Testis (tissue), 2 donors: ENCODE measurements at regions not wholly inside any gene's neighbourhood (a gene's known extent, or its start where the extent isn't known, plus 50 kb on each side); places are given as distances from the start of the nearest gene placed in this dataset.

Source experiments
- POLR2A ChIP-seq: fragments of 450-650 bp; IDR thresholded peaks from one replicate; pipeline ENCODE4 v1.6.1; 2017; ENCODE audit warnings: antibody characterized with exemption, mild to moderate bottlenecking, moderate library complexity
- TF ChIP-seq, protein P1 (sequence below), 3 experiments: fragments of 450-650 bp in 2 of 3; fragments of 200-600 bp in 1 of 3; sonication (generic) in 1 of 3; IDR thresholded peaks; one replicate each; pipeline ENCODE4 v1.5.1; 2016 to 2019; ENCODE audit warnings: antibody characterized with exemption in 3 of 3, mild to moderate bottlenecking in 2 of 3, moderate library complexity in 1 of 3

DNA sequence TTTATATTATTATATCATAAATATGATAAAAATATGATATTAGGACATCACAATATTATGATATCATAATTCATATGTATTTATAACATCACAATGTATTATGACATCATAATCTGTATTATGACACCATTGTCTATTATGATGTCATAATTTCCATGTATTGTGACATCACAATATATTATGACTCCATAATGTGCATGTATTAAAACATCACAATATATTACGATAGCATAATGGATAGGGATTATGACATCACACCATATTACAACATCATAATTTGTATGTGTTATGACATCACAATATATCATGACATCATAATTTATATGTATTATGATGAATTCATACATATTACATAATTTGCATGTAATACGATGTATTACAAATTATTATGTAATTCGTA is 1755.9 kb downstream of the TP53TG3F start:
- TF ChIP-seq, protein P1, sequence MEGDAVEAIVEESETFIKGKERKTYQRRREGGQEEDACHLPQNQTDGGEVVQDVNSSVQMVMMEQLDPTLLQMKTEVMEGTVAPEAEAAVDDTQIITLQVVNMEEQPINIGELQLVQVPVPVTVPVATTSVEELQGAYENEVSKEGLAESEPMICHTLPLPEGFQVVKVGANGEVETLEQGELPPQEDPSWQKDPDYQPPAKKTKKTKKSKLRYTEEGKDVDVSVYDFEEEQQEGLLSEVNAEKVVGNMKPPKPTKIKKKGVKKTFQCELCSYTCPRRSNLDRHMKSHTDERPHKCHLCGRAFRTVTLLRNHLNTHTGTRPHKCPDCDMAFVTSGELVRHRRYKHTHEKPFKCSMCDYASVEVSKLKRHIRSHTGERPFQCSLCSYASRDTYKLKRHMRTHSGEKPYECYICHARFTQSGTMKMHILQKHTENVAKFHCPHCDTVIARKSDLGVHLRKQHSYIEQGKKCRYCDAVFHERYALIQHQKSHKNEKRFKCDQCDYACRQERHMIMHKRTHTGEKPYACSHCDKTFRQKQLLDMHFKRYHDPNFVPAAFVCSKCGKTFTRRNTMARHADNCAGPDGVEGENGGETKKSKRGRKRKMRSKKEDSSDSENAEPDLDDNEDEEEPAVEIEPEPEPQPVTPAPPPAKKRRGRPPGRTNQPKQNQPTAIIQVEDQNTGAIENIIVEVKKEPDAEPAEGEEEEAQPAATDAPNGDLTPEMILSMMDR (IDR thresholded peaks at IDR 0.05), result no peak
- no peak for TF ChIP-seq POLR2A
